HFFc6 (cell line): ENCODE measurements at regions not wholly inside any gene's neighbourhood (a gene's known extent, or its start where the extent isn't known, plus 50 kb on each side); places are given as distances from the start of the nearest gene placed in this dataset.

Experiments used
- DNase-seq: peaks from one replicate; pipeline ENCODE4 v3.0.0-alpha.2; 2018
- H3K27ac Mint-ChIP-seq: 2 replicates; pipeline ENCODE4 v1.8.0; 2020; ENCODE audit warnings: mild to moderate bottlenecking, mixed read lengths
- H3K27me3 Mint-ChIP-seq: 2 replicates; pipeline ENCODE4 v1.8.0; 2021; ENCODE audit warnings: mild to moderate bottlenecking, moderate library complexity, mixed read lengths; ENCODE audit not compliant: insufficient read depth
- H3K36me3 Mint-ChIP-seq: 2 replicates; pipeline ENCODE4 v1.8.0; 2021; ENCODE audit warnings: low read depth, mixed read lengths
- H3K4me1 Mint-ChIP-seq: 2 replicates; pipeline ENCODE4 v1.8.0; 2020; ENCODE audit warnings: low read depth, mixed read lengths
- H3K4me3 Mint-ChIP-seq: 2 replicates; pipeline ENCODE4 v1.8.0; 2020; ENCODE audit warnings: mild to moderate bottlenecking, moderate library complexity, mixed read lengths
- H3K9me3 Mint-ChIP-seq: 2 replicates; pipeline ENCODE4 v1.8.0; 2020; ENCODE audit warnings: mild to moderate bottlenecking, mixed read lengths
- TF ChIP-seq, protein P1 (sequence below): fragments of 200-600 bp; sonication (generic); IDR thresholded peaks from 2 replicates; pipeline ENCODE4 v1.5.0; 2021; ENCODE audit warnings: antibody characterized with exemption, mild to moderate bottlenecking

DNA sequence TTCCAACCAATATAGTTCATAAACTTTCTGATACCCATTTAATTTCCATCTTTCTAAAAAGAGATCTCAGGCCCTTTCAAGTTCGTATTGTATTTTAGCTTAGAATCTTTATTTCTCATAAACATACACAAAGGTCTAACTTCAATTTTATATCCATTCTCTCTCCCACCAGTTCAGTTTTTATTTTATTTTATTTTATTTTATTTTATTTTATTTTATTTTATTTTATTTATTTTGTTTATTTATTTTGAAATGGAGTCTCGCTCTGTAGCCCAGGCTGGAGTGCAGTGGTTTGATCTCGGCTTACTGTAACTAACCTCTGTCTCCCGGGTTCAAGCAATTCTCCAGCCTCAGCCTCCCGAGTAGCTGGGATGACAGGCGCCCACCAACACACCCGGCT is 552.8 kb downstream of the SLITRK5 start:
- Mint-ChIP-seq H3K9me3 (peaks cover 33% of the 10 kb centered on the region), H3K4me3 (no peak overlapping the region), H3K4me1 (no peaks in the 10 kb centered on the region), H3K27me3 (no peaks in the 10 kb centered on the region), H3K36me3 (no peaks in the 10 kb centered on the region), H3K27ac (no peak overlapping the region)
- TF ChIP-seq, protein P1, sequence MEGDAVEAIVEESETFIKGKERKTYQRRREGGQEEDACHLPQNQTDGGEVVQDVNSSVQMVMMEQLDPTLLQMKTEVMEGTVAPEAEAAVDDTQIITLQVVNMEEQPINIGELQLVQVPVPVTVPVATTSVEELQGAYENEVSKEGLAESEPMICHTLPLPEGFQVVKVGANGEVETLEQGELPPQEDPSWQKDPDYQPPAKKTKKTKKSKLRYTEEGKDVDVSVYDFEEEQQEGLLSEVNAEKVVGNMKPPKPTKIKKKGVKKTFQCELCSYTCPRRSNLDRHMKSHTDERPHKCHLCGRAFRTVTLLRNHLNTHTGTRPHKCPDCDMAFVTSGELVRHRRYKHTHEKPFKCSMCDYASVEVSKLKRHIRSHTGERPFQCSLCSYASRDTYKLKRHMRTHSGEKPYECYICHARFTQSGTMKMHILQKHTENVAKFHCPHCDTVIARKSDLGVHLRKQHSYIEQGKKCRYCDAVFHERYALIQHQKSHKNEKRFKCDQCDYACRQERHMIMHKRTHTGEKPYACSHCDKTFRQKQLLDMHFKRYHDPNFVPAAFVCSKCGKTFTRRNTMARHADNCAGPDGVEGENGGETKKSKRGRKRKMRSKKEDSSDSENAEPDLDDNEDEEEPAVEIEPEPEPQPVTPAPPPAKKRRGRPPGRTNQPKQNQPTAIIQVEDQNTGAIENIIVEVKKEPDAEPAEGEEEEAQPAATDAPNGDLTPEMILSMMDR, result no peak
- no peak for DNase-seq

DNA sequence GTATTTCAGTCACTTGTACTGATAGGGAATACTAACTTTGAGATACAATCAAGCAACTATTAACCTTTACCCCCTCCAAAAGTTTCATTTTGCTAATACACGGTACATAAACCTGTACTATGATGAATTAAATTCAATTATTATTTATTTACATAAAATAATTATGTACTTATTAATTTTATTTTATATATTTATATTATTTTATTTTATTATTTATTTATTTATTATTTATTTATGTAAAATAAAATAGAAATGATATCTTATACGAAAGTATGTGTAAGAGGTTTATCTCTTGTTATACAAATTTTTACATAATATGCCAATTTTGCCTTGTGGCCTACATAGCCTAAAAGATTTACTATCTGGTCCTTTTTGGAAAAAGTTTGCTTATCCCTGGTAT is 564.3 kb downstream of the SLITRK5 start:
- Mint-ChIP-seq H3K27me3 (no peaks in the 10 kb centered on the region), H3K36me3 (no peaks in the 10 kb centered on the region), H3K9me3 (peaks cover 14% of the 10 kb centered on the region; the same call in 1 of the 2 replicates), H3K27ac (no peak overlapping the region), H3K4me3 (no peak overlapping the region), H3K4me1 (no peaks in the 10 kb centered on the region)
- TF ChIP-seq, protein P1, result no peak
- DNase-seq, result no peak

DNA sequence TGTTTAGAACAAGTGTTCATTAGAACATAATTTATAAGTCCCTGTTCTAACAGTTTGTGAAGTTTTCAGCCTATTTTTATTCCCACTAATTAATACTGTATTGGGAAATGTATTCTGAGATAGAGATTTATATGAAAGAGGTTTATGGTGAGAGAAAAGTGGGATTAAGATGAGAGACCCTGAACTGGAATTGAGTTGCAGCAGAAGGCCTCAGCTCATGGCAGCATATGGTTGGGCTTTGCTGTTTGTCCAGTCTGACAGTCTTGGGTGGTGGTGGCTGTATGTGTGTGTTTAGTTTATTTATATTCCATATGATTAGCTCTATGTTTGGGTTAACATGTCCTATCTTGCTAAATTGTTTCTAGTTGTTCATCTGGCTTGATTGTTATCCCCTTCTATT is 575.1 kb downstream of the SLITRK5 start:
- H3K27me3 Mint-ChIP-seq, result no peaks in the 10 kb centered on the region
- no peaks in the 10 kb centered on the region for H3K4me1 Mint-ChIP-seq
- peaks cover 18% of the 10 kb centered on the region for H3K9me3 Mint-ChIP-seq
- DNase-seq, result no peak
- no peaks in the 10 kb centered on the region for H3K36me3 Mint-ChIP-seq
- TF ChIP-seq, protein P1, result no peak
- no peak overlapping the region for H3K4me3 Mint-ChIP-seq
- H3K27ac Mint-ChIP-seq, result no peak overlapping the region

DNA sequence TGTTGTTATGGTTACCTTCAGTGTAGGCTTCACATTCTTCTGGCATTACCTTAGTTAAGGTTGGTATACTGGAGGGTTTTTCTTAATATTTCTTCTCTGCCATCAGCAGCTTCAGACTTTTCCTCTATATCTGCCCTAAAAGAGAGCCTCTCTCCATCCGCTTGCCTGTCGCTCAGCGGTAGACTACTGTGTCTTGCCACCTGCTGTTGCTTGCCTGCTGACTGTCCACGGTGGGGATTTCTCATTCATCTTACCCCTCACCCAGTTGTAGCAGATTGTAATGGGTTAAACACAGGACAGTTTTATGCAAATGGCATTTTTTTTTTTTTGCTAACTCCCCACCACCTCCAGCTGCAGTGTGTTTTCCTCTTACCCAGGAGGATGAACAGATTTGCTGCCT is 577.2 kb downstream of the SLITRK5 start:
- no peaks in the 10 kb centered on the region for H3K36me3 Mint-ChIP-seq
- TF ChIP-seq, protein P1, result no peak
- H3K9me3 Mint-ChIP-seq, result peaks cover 17% of the 10 kb centered on the region
- no peaks in the 10 kb centered on the region for H3K4me1 Mint-ChIP-seq
- no peaks in the 10 kb centered on the region for H3K27me3 Mint-ChIP-seq
- H3K27ac Mint-ChIP-seq, result no peak overlapping the region
- DNase-seq, result no peak
- H3K4me3 Mint-ChIP-seq, result no peak overlapping the region

DNA sequence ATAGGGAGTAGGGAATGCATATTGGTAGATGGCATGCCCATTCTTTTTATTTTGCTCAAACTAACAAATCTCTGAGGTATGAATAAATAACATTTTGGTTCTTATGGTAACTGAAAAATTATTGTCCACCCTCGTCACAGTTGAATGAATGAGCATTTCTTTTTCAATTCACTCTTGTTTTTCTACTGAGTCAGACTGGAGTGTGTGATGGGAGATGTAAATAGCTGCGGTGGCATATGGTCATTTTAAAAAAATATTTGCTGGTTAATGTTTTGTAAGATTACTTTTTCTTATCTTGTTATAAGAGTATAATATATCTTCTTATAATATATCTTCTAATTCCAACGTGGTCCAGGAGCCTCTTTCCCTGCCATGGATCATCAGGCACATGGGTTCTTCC is 586.5 kb downstream of the SLITRK5 start:
- Mint-ChIP-seq H3K27me3 (no peaks in the 10 kb centered on the region), H3K4me1 (no peaks in the 10 kb centered on the region), H3K36me3 (no peaks in the 10 kb centered on the region), H3K27ac (no peak overlapping the region), H3K4me3 (no peak overlapping the region), H3K9me3 (peaks cover 40% of the 10 kb centered on the region)
- TF ChIP-seq, protein P1, result no peak
- no peak for DNase-seq

DNA sequence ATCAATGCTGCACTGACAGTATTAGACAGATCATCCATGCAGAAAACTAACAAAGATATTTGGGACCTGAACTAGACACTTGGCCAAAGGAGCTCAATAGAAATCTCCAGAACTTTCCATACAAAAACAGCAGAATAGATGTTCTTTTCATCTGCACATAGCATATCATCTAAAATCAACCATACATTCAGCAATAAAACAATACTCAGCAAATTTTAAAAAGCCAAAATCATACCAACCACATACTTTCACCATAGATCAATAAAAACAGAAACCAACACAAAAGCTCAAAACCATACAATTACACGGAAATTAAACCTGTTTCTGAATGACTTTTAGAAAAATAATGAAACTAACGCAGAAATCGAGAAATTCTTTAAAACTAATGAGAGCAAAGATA is 592.6 kb downstream of the SLITRK5 start:
- H3K27ac Mint-ChIP-seq, result no peak overlapping the region
- TF ChIP-seq, protein P1, result no peak
- no peaks in the 10 kb centered on the region for H3K4me1 Mint-ChIP-seq
- H3K27me3 Mint-ChIP-seq, result no peaks in the 10 kb centered on the region
- no peak overlapping the region for H3K4me3 Mint-ChIP-seq
- H3K9me3 Mint-ChIP-seq, result peaks cover 54% of the 10 kb centered on the region
- H3K36me3 Mint-ChIP-seq, result no peaks in the 10 kb centered on the region
- no peak for DNase-seq
